Posterior cingulate gyrus (tissue), 11 donors: ENCODE measurements at regions not wholly inside any gene's neighbourhood (a gene's known extent, or its start where the extent isn't known, plus 50 kb on each side); places are given as distances from the start of the nearest gene placed in this dataset.
"Not testable (repeated sequence)": the region's sequence is repeated elsewhere in the genome, so short reads cannot be mapped to it uniquely, and the experiment has no call there.

Experiments
- DNase-seq, 10 donors: peaks; one replicate each; pipeline versions ENCODE4 v3.0.0 to v3.0.0-alpha.2; 2020 to 2021; ENCODE audit warnings: mixed read lengths in 3 of 10
- intact Hi-C: fragments of 100-400 bp; cut with DNase I; formaldehyde crosslinking; loops from one replicate; pipeline ENCODE4 v1.15.1; 2023

DNA sequence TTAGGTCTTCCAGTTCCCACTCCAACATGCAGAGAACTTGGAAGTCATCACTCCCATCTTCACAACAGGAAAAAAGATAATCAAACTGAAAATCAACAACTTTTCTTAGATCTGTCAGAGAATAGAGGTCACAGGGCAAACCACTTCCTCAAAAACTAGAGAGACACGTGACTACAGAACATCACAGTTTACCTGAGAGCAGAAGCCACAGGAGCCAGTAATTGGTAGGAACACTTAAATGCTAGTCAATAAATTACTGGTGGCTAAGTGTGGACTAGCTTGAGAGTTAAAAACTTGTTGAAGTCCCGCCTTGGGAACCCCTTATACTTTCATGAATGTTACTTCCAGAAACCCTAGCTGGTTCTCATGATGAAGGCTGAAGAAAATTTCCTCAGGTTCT, 81.1 kb downstream of the THSD1 start:
- intact Hi-C loops, DNase-seq: not testable (repeated sequence)

DNA sequence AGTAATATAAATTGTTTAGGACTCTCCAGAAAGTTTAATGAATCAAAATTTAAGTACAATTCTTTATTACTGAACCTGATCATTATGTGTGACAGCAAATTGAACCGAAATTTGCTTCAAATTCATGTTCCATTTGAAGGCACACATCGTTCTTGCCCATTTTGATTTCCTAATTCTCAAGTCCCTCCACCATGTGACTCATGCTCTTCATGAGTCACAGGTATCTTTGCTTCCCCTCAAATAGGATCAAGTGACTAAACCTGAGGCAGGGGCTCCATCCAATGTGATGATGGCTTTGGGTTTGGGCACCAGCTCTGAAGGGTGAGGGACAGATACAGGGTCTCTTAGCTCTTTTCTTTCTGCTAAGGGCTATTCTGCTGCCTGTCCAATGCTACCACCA, 86.1 kb downstream of the THSD1 start:
- intact Hi-C loops = no loop called here
- DNase-seq = no peak

DNA sequence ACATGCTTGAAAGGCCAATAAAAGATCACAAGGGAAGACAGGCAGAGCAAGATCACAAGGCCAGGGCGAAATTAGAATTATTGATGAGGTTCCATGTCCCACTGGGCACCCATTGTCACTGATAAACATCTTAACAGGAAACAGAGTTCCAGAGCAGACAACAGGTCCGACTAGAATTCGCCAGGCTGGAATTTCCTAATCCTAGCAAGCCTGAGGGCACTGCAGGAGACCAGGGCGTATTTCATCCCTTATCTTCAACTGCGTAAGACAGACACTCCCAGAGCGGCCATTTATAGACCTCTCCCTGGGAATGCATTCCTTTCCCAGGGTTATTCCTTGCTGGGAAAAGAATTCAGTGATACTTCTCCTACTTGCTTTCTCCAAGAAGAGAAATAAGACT, 96.1 kb downstream of the THSD1 start:
- intact Hi-C loops, DNase-seq: not testable (repeated sequence)

DNA sequence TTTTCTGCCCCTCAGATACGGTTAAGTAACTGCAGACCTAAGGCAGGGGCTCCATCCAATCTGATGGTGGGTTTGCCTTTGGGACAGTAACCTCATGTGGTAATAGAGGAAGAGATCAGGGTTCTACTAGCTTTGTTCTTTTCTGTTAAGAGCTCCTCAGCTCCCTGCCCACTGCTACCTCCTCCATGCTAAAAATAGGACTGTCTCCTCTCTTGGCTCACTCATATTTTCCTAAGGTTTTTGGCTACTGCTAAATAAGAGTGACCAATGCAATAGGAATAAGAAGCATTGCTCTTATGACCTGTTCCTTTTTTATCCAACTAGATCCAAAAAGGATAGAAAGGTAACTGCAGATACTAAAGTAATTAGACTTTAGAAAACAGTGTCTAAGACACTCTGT, 99.6 kb downstream of the THSD1 start:
- intact Hi-C loops, DNase-seq: not testable (repeated sequence)

DNA sequence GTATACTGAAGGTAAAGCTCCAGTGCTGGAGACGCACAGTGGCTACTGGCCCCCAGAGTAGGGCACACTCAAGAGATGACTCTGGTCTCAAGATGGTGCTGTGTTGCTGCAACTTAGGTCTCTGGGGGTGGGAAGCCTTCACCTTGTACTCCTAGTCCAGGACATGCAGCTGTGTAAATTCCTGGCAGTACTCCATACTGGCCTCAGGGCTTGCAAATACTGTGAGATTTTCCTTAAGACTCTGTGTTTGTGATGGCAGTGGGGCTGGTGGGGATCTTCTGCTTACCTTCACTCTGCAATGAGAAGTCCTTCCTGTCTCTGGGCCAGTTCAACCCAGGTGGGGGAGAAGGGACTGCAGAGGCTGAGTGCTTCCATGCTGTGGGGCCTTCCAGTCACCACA, 102.9 kb downstream of the THSD1 start:
- DNase-seq, intact Hi-C loops: not testable (repeated sequence)

DNA sequence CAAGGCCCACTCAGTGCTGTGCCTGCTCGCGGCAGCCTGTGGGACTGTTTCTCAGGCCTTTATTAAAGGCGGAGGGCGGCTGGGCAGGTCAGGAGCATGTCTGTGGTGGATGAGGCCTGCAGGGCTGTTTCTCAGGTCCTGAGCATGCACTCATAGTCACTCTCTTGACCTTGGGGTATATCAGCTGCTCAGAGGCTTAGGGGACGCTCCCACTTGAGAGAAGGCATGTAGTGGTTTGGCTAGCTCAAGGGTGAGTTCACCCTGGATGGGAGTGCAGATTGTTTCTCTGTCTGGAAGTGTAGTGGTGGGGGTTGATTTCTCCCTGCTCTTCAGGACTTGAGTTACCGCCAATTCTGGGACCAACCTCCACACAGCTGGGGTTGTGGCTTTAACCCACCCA, 103.3 kb downstream of the THSD1 start:
- DNase-seq, intact Hi-C loops: not testable (repeated sequence)

DNA sequence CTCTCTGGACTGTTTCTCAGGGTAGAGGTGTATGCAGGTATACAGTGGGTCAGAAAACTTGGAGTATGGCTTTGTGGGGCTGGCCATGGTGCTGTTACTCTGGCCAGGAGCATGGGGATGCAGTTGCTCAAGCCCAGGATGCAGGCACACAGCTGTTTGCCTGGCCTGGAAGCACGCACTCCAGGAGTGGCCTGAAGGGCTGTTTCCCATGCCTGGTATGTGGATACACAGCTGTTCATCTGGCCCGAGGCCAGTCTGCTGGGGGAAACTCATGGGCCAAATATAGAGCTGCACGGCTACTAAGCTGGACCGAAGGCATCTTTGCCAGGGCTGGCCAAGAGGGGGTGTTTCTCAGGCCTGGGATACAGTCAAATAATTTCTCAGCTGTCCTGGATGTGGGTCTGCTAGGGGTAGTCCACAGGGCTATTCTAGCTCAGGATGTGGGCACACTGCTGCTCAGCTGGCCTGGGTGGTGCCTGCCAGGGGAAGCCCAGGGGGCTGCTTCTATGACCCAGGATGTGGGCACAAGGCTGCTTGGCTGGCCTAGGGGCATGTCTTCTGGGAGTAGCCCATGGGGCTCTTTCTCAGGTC, 104.1 kb downstream of the THSD1 start:
- DNase-seq, intact Hi-C loops: not testable (repeated sequence)

DNA sequence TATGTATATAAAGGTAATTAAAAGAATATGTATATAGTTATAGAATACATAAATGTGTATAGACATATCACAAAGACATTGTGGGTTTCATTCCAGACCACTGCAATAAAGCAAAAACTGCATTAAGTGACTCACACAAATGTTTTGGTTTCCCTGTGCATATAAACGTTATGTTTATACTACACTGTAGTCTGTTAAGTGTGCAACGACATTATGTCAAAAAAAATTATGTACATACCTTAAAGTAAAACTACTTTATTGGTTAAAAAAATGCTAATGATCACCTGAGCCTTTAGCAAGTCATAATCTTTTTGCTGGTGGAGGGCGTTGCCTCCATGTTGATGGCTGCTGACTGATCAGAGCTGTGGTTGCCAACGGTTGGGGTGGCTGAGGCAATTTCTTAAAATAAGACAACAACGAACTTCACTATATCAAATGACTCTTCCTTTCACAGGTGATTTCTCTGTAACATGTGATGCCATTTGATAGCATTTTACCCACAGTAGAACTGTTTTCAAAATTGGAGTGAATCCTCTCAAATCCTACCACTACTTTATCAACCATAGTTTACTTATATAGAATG, 107.8 kb downstream of the THSD1 start:
- DNase-seq, intact Hi-C loops: not testable (repeated sequence)

DNA sequence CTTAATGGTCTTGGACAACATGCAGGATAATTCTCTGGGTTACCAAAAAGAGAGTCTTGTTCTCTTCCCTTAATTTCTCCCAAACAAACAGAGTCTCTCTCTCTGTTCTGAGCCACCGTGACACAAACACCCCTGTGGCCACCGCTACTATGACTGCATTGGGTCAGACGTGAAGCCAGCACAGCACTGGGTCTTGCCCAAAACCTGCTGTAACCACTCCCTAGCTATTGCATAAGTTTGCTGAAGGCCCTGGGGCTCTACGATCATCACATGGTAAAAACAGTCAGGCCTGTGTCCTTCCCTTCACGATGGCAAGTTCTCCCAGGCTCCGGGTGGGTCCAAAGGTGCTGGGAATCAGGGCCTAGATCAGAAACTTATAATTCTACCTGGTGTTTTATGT, 117.1 kb downstream of the THSD1 start:
- DNase-seq, intact Hi-C loops: not testable (repeated sequence)

DNA sequence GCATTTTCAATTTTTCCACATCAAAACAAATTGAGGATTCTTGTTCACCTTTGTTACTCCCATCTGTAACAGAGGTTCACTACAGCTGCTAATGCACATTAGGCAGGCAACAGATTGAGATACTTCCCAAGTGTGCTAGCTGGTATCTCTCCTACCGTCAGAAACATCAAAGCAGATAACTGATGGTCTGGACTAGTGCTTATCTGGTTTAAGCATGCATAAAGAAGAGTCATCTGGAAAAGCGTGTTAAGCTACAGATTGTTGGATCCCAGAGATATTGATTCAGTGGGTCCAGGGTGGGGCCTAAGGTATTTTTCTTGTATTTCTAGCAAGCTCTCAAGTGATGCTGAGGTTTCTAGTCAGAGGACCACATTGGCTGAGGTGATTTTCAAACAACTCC, 122.0 kb upstream of the NEK3 start:
- intact Hi-C loops, DNase-seq: not testable (repeated sequence)

DNA sequence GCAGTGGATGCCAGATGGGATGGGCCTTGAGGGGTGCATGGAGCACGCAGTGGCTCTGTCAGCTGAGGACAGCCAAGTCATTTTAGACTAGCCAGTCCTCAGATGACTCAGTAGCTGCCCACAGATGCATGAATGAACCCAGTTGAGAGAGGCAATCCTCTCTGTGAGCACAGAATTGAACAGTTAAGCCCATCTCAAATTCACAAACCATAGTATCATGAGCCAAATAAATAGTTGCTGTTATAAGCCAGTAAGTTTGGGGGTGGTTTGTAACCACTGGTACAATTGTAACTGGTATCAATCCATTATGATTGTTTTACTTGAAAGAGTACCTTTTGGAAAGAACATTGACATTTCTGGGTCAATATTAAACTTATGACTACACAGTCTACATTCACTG, 120.0 kb upstream of the NEK3 start:
- intact Hi-C loops, DNase-seq: not testable (repeated sequence)

DNA sequence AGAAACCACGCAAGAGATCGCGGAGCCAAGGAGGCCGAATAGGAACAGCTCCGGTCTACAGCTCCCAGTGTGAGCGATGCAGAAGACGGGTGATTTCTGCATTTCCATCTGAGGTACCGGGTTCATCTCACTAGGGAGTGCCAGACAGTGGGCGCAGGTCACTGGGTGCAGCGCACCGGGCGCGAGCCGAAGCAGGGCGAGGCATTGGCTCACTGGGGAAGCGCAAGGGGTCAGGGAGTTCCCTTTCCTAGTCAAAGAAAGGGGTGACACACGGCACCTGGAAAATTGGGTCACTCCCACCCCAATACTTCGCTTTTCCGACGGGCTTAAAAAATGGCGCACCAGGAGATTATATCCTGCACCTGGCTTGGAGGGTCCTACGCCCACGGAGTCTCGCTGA, 94.9 kb upstream of the NEK3 start:
- intact Hi-C loops = not testable (repeated sequence)
- DNase-seq = peak in 2 of 10 donors; percentile 43 to 51

DNA sequence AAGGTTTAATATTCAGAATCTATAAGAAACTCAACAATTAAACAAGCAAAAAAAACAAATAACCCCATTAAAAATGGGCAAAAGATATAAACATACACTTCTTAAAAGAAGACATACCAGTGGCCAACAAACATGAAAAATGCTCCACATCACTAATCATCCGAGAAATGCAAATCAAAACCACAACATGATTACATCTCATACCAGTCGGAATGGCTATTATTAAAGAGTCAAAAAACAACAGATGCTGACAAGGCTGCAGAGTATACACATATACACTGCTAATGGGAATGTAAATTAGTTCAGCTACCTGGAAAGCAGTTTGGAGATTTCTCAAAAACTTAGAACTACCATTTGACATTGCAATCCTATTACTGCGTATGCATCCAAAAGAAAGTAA, 81.4 kb upstream of the NEK3 start:
- DNase-seq, intact Hi-C loops: not testable (repeated sequence)

DNA sequence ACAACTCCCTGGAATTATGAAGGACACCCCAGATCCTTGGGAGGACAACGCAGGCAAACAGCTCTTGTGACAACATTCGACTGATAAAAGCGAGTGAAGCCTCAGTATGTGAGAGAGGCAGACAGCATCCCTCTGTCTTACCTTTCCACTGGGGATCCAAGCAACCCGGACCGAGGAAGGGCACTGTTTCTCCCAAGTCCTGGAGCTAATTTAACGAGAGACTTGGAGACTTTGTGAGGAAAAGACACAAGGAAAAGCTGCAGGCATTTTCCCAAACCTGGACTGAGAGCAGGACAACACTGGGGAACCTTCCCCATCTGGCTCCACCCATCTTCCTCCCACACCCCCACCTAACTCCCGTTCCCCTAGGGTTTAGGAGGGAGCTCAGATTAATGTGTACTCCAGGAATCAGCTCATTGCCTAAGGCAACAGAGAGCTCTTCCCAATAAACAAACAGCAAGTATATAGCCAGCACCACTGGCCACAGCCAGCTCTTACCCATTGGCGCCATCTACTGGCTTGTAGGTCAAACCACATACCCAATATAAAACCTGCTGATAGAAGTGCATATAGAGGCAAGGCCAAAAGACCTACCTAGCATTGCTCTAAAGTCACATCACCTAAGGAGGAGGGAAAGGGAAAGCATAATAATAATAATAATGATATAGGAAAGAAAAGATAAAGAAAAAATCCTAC, 76.7 kb upstream of the NEK3 start:
- intact Hi-C loops = not testable (repeated sequence)
- DNase-seq = peak in 8 of 10 donors; percentile 16 to 93 (median 46)

DNA sequence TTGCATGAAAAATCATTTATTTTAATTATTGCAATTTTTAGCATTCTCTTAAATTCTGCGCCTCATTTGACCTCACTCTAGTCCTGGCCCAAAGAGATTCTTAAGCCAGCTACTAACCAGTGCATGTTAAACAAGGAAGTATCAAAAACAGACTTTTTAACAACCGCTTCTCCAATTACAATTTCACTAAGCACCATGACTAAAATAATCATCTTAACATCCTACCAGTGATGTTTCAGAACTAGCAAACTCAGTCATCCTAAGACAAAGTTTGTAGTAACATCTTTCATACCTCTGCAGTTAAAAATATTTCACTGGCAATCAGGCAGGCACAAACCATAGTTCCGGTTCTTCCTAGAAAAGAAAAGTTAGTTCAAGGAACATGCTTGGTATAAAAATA, 75.5 kb upstream of the NEK3 start:
- DNase-seq, intact Hi-C loops: not testable (repeated sequence)

DNA sequence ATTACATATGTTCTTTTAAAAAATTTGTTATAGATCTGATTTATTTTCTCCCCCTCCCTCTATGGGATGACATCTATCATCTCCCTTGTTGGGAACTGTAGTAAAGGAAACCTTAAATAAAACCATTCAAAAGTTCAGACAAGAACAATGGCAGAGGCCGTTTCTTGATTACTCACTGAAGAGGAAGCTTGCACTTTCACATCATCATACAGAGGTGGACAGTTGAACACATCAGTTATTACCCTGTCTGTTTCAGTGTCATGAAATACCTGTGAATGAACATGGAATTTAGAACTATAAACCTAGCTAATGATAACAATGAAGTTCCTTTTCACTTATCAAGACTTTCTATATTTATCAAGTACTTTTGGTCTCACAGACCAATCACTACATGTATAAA, 63.7 kb upstream of the NEK3 start:
- DNase-seq, intact Hi-C loops: not testable (repeated sequence)

DNA sequence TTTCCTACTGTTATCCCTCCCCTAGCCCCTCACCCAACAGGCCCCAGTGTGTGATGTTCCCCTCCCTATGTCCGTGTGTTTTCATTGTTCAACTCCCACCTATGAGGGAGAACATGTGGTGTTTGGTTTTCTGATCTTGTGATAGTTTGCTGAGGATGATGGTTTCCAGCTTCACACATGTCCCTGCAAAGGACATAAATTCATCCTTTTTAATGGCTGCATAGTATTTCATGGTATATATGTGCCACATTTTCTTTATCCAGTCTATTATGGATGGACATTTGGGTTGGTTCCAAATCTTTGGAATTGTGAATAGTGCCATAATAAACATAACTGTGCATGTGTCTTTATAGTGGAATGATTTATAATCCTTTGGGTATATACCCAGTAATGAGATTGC, 54.5 kb upstream of the NEK3 start:
- DNase-seq, intact Hi-C loops: not testable (repeated sequence)

DNA sequence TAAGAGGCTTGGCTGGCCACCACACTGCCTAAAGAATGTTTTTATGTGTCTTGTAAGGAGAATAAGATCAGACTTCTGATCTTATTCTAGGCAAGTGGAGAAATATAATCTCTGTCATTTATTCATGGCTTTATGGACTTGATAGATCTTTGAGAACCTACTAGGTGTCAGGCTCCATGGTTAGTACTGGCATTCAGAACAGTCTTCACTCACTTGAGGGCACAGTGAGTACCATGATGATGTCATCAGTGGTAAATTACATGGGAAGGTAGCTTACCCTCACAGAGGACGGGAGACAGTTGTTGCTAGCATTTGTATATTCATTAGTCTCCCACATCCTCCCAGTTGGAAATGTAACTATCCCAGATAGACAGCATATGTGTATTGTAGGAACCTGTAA, 53.5 kb upstream of the NEK3 start:
- intact Hi-C loops, DNase-seq: not testable (repeated sequence)

DNA sequence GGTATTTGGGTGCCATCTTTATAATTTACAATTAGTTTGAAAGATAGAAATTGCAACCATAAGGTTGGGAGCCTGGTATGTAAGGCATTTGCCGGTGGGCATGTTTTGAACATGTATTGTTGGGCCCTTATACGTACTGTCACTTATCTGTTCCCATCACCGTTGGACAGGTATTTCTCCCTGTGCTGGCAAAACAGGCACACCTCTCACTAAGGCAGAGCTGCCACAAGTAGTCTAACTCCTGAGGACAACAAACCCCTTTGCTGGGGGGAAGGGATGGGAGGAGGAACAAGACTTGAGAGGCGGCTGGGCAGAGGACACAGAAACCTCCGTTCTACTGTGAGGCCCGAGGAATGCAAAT, 52.0 kb upstream of the NEK3 start:
- DNase-seq, intact Hi-C loops: not testable (repeated sequence)

DNA sequence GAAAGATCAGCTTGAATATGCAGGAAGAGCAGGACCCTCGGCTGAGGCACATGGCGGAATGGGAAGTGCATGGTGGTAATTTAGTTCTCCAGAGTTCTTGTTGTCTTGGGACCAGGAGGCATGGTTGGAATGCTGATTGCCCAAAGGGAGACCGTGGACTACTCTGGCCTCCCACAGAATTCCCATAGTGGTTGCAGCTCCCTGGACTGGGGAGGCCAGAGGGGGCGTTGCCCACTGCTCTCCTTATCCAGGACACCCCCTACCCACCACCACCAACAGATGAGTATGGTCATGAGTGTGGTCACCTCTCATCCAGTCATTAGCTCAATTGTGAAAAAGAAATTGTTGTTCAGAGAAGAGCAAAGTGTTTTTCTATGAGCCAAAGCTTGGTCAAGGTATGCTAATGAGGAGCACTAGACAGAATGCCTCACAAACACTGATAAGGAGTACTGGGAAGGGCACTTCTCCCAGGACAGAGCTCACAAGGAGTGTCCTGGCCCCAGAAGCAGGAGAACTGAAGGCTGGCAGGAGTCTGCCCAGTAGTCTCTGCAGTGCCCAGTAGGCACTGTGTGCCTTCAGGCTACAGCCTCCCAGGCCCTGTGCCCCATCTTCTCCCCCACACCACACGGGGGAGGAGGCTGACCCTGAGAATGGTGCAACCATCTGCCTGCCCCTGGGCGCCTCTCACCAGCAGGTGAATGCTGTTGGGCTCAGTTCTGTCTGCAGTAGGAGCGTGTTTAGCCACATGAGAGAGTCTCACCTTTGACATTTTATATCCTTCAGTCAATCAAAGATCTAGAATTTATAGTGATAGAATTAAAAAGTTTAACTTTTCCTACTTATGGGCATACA, 51.4 kb upstream of the NEK3 start:
- intact Hi-C loops = not testable (repeated sequence)

More for the DNA sequence above, 51.4 kb upstream of the NEK3 start:
- not testable (repeated sequence) for DNase-seq
